ENCODE measurements at regions not wholly inside any gene's neighbourhood (a gene's known extent, or its start where the extent isn't known, plus 50 kb on each side); places are given as distances from the start of the nearest gene placed in this dataset.
"Not testable (repeated sequence)": the region's sequence is repeated elsewhere in the genome, so short reads cannot be mapped to it uniquely, and the experiment has no call there.

GRCh38 chrX:98194036-98194435 is 1310.3 kb downstream of the RPA4 start:
- DNase-seq = no peak
- Histone ChIP-seq H3K4me3 (ENCODE audit: low read depth, low read length) (no peak overlapping the region), H3K36me3 (ENCODE audit: control insufficient read depth, insufficient read depth, low read length) (no peaks in the 10 kb centered on the region), H3K27me3 (ENCODE audit: control insufficient read depth, insufficient read depth, low read length) (no peaks in the 10 kb centered on the region), H3K27ac (ENCODE audit: insufficient read depth, low read length, poor library complexity, severe bottlenecking) (no peak overlapping the region), H3K4me1 (ENCODE audit: control insufficient read depth, insufficient read depth, low read length, poor library complexity, severe bottlenecking) (no peaks in the 10 kb centered on the region), H3K9me3 (ENCODE audit: control insufficient read depth in 2 of 2, low read length in 2 of 2) (no peaks in the 10 kb centered on the region)
- Mint-ChIP-seq H3K27ac (no peak overlapping the region), H3K4me3 (no peak overlapping the region), H3K36me3 (no peaks in the 10 kb centered on the region), H3K27me3 (no peaks in the 10 kb centered on the region), H3K9me3 (peaks cover 0 to 5% (median 0%) of the 10 kb centered on the region in 7 donors), H3K4me1 (no peaks in the 10 kb centered on the region)
- ATAC-seq (ENCODE audit: low read depth in 2 of 2) = no peak

GRCh38 chrX:98203800-98204199 is 1320.1 kb downstream of the RPA4 start:
- H3K4me1 Mint-ChIP-seq = no peaks in the 10 kb centered on the region
- no peak overlapping the region for H3K27ac Mint-ChIP-seq
- H3K27me3 Mint-ChIP-seq = no peaks in the 10 kb centered on the region
- no peak overlapping the region for H3K4me3 Mint-ChIP-seq
- no peaks in the 10 kb centered on the region for H3K27me3 ChIP-seq (ENCODE audit: control insufficient read depth, insufficient read depth, low read length)
- H3K36me3 ChIP-seq (ENCODE audit: control insufficient read depth, insufficient read depth, low read length) = no peaks in the 10 kb centered on the region
- no peak overlapping the region for H3K4me3 ChIP-seq (ENCODE audit: low read depth, low read length)
- no peak for DNase-seq
- H3K27ac ChIP-seq (ENCODE audit: insufficient read depth, low read length, poor library complexity, severe bottlenecking) = no peak overlapping the region
- H3K9me3 ChIP-seq (ENCODE audit: control insufficient read depth in 2 of 2, low read length in 2 of 2) = no peaks in the 10 kb centered on the region
- no peaks in the 10 kb centered on the region for H3K36me3 Mint-ChIP-seq
- ATAC-seq (ENCODE audit: low read depth in 2 of 2) = no peak
- H3K4me1 ChIP-seq (ENCODE audit: control insufficient read depth, insufficient read depth, low read length, poor library complexity, severe bottlenecking) = no peaks in the 10 kb centered on the region
- peaks cover 0 to 3% (median under 1%) of the 10 kb centered on the region in 7 donors for H3K9me3 Mint-ChIP-seq

DNA sequence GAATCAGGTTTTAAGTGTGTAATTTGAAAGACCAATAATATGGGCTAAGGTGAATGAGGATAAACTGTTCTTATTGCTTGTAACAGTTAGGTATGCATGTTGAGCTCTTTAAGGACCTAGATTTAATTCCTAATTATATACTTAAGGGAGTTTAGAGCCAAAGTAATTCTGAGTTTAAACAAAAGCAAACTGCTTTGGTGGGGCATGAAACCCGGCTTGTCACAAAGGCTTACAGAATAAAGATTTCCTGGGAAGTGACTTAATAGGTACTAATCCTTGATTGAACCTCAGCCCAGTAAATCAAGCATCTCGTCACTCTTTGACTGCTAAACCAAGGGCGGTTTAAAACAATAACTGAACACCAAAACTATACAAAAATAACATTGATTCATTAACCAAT is 1324.2 kb downstream of the RPA4 start:
- H3K4me1 ChIP-seq (ENCODE audit: control insufficient read depth, insufficient read depth, low read length, poor library complexity, severe bottlenecking) = no peaks in the 10 kb centered on the region
- H3K4me3 ChIP-seq (ENCODE audit: low read depth, low read length) = no peak overlapping the region
- no peaks in the 10 kb centered on the region for H3K36me3 Mint-ChIP-seq
- H3K27ac Mint-ChIP-seq = no peak overlapping the region
- no peaks in the 10 kb centered on the region for H3K9me3 ChIP-seq (ENCODE audit: control insufficient read depth in 2 of 2, low read length in 2 of 2)
- H3K27me3 ChIP-seq (ENCODE audit: control insufficient read depth, insufficient read depth, low read length) = no peaks in the 10 kb centered on the region
- H3K36me3 ChIP-seq (ENCODE audit: control insufficient read depth, insufficient read depth, low read length) = no peaks in the 10 kb centered on the region
- no peak overlapping the region for H3K27ac ChIP-seq (ENCODE audit: insufficient read depth, low read length, poor library complexity, severe bottlenecking)
- no peak for DNase-seq
- no peak overlapping the region for H3K4me3 Mint-ChIP-seq
- no peak for ATAC-seq (ENCODE audit: low read depth in 2 of 2)
- H3K27me3 Mint-ChIP-seq = no peaks in the 10 kb centered on the region
- peaks cover 0 to 9% (median 3%) of the 10 kb centered on the region in 7 donors for H3K9me3 Mint-ChIP-seq
- no peaks in the 10 kb centered on the region for H3K4me1 Mint-ChIP-seq

DNA sequence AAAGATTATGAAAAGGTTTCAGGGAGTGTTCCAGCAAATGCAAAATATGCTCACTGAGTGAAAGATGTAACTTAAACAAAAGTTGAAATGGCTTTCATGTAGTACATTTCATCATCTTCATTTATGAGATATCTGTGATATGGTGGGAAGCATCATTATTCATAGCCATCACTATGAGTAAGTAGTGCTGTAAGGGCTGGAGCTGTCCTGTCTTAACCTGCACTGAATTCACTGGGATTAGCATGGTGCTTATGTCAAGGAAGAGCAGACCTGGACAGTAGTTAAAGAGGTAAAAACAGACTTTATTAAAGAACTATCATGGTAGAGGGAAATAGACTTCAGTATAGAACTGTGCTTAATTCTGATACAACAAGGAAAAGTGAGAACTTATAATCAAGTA is 1347.3 kb downstream of the RPA4 start:
- no peaks in the 10 kb centered on the region for H3K4me1 Mint-ChIP-seq
- Histone ChIP-seq H3K27ac (ENCODE audit: insufficient read depth, low read length, poor library complexity, severe bottlenecking) (no peak overlapping the region), H3K9me3 (ENCODE audit: control insufficient read depth in 2 of 2, low read length in 2 of 2) (no peaks in the 10 kb centered on the region), H3K4me3 (ENCODE audit: low read depth, low read length) (no peak overlapping the region), H3K4me1 (ENCODE audit: control insufficient read depth, insufficient read depth, low read length, poor library complexity, severe bottlenecking) (no peaks in the 10 kb centered on the region), H3K36me3 (ENCODE audit: control insufficient read depth, insufficient read depth, low read length) (no peaks in the 10 kb centered on the region), H3K27me3 (ENCODE audit: control insufficient read depth, insufficient read depth, low read length) (no peaks in the 10 kb centered on the region)
- H3K9me3 Mint-ChIP-seq = peaks cover 0 to 4% (median 0%) of the 10 kb centered on the region in 7 donors
- H3K27ac Mint-ChIP-seq = no peak overlapping the region
- ATAC-seq (ENCODE audit: low read depth in 2 of 2) = no peak
- H3K27me3 Mint-ChIP-seq = no peaks in the 10 kb centered on the region
- no peak for DNase-seq
- no peaks in the 10 kb centered on the region for H3K36me3 Mint-ChIP-seq
- H3K4me3 Mint-ChIP-seq = no peak overlapping the region

- not testable (repeated sequence) for H3K9me3 ChIP-seq (ENCODE audit: control insufficient read depth in 2 of 2, low read length in 2 of 2); ATAC-seq (ENCODE audit: low read depth in 2 of 2); H3K4me1 Mint-ChIP-seq; DNase-seq; H3K36me3 Mint-ChIP-seq; H3K36me3 ChIP-seq (ENCODE audit: control insufficient read depth, insufficient read depth, low read length); H3K27ac Mint-ChIP-seq; H3K27ac ChIP-seq (ENCODE audit: insufficient read depth, low read length, poor library complexity, severe bottlenecking); H3K4me1 ChIP-seq (ENCODE audit: control insufficient read depth, insufficient read depth, low read length, poor library complexity, severe bottlenecking); H3K27me3 ChIP-seq (ENCODE audit: control insufficient read depth, insufficient read depth, low read length); H3K4me3 Mint-ChIP-seq; H3K4me3 ChIP-seq (ENCODE audit: low read depth, low read length); H3K27me3 Mint-ChIP-seq
- H3K9me3 Mint-ChIP-seq = peaks cover 0 to 10% (median 1%) of the 10 kb centered on the region in 7 donors
These were observed 1356.4 kb downstream of the RPA4 start for GRCh38 chrX:98240061-98240460.

- Histone ChIP-seq H3K27ac (ENCODE audit: insufficient read depth, low read length, poor library complexity, severe bottlenecking) (no peak overlapping the region), H3K27me3 (ENCODE audit: control insufficient read depth, insufficient read depth, low read length) (no peaks in the 10 kb centered on the region), H3K4me1 (ENCODE audit: control insufficient read depth, insufficient read depth, low read length, poor library complexity, severe bottlenecking) (no peaks in the 10 kb centered on the region), H3K4me3 (ENCODE audit: low read depth, low read length) (no peak overlapping the region), H3K9me3 (ENCODE audit: control insufficient read depth in 2 of 2, low read length in 2 of 2) (no peaks in the 10 kb centered on the region), H3K36me3 (ENCODE audit: control insufficient read depth, insufficient read depth, low read length) (no peaks in the 10 kb centered on the region)
- no peak for DNase-seq
- ATAC-seq (ENCODE audit: low read depth in 2 of 2) = no peak
- Mint-ChIP-seq H3K9me3 (peaks cover 0 to 6% (median 2%) of the 10 kb centered on the region in 7 donors), H3K27ac (no peak overlapping the region), H3K4me1 (no peaks in the 10 kb centered on the region), H3K36me3 (no peaks in the 10 kb centered on the region), H3K4me3 (no peak overlapping the region), H3K27me3 (no peaks in the 10 kb centered on the region)
These were observed 1379.4 kb downstream of the RPA4 start for GRCh38 chrX:98263135-98263534.

DNA sequence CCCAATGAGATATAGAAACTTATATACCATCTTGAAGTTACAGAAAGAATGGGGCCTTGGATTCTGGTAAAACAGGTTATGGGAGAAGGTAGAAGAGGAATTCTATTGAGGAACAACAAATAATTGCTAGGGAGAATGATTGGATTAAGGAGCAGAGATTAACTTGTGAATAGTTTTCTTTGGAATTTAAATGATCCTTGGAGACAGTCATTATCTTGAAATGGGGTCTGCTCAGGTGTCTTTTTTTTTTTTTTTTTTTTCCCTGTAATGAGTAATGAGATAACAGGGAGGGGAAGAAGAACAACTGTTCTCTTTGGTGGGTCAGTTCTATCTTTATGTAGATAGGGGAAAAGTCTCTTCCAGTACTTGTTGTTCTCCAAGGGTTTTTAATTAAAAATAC is 1406.0 kb downstream of the RPA4 start:
- H3K36me3 Mint-ChIP-seq = no peaks in the 10 kb centered on the region
- H3K27ac ChIP-seq (ENCODE audit: insufficient read depth, low read length, poor library complexity, severe bottlenecking) = no peak overlapping the region
- H3K9me3 Mint-ChIP-seq = peaks cover 0 to 2% (median 0%) of the 10 kb centered on the region in 7 donors
- no peak overlapping the region for H3K4me3 Mint-ChIP-seq
- no peak for DNase-seq
- no peaks in the 10 kb centered on the region for H3K27me3 ChIP-seq (ENCODE audit: control insufficient read depth, insufficient read depth, low read length)
- no peaks in the 10 kb centered on the region for H3K4me1 ChIP-seq (ENCODE audit: control insufficient read depth, insufficient read depth, low read length, poor library complexity, severe bottlenecking)
- H3K4me3 ChIP-seq (ENCODE audit: low read depth, low read length) = no peak overlapping the region
- no peak for ATAC-seq (ENCODE audit: low read depth in 2 of 2)
- no peaks in the 10 kb centered on the region for H3K27me3 Mint-ChIP-seq
- no peaks in the 10 kb centered on the region for H3K36me3 ChIP-seq (ENCODE audit: control insufficient read depth, insufficient read depth, low read length)
- no peak overlapping the region for H3K27ac Mint-ChIP-seq
- H3K9me3 ChIP-seq (ENCODE audit: control insufficient read depth in 2 of 2, low read length in 2 of 2) = no peaks in the 10 kb centered on the region
- H3K4me1 Mint-ChIP-seq = no peaks in the 10 kb centered on the region

GRCh38 chrX:98294310-98294709 is 1410.6 kb downstream of the RPA4 start:
- Mint-ChIP-seq H3K36me3 (no peaks in the 10 kb centered on the region), H3K9me3 (peaks cover 0 to 2% (median 0%) of the 10 kb centered on the region in 7 donors), H3K4me3 (no peak overlapping the region), H3K4me1 (no peaks in the 10 kb centered on the region), H3K27me3 (no peaks in the 10 kb centered on the region), H3K27ac (no peak overlapping the region)
- DNase-seq = no peak
- no peaks in the 10 kb centered on the region for H3K36me3 ChIP-seq (ENCODE audit: control insufficient read depth, insufficient read depth, low read length)
- H3K27me3 ChIP-seq (ENCODE audit: control insufficient read depth, insufficient read depth, low read length) = no peaks in the 10 kb centered on the region
- no peak overlapping the region for H3K27ac ChIP-seq (ENCODE audit: insufficient read depth, low read length, poor library complexity, severe bottlenecking)
- no peak overlapping the region for H3K4me3 ChIP-seq (ENCODE audit: low read depth, low read length)
- no peaks in the 10 kb centered on the region for H3K9me3 ChIP-seq (ENCODE audit: control insufficient read depth in 2 of 2, low read length in 2 of 2)
- ATAC-seq (ENCODE audit: low read depth in 2 of 2) = no peak
- no peaks in the 10 kb centered on the region for H3K4me1 ChIP-seq (ENCODE audit: control insufficient read depth, insufficient read depth, low read length, poor library complexity, severe bottlenecking)

All from CD4-positive, CD25-positive, alpha-beta regulatory T cell (primary cell).